A673 (cell line): ENCODE measurements at regions not wholly inside any gene's neighbourhood (a gene's known extent, or its start where the extent isn't known, plus 50 kb on each side); places are given as distances from the start of the nearest gene placed in this dataset.

Experiments used
- CTCF ChIP-seq: fragments of 300-800, 200-600 bp; sonication (generic); conservative IDR thresholded peaks from 2 replicates; pipeline ENCODE4 v1.5.1; 2017; ENCODE audit warnings: low read depth, mild to moderate bottlenecking, antibody characterized with exemption, low read length, moderate library complexity, mixed read lengths
- EZH2 ChIP-seq: fragments of 200-600 bp; sonication (generic); IDR thresholded peaks from 2 replicates; pipeline ENCODE4 v1.6.1; 2017; ENCODE audit warnings: borderline replicate concordance, low read depth, mild to moderate bottlenecking, mixed read lengths, antibody characterized with exemption, low read length; ENCODE audit not compliant: poor library complexity, severe bottlenecking

- no peak for TF ChIP-seq CTCF
- no peak for TF ChIP-seq EZH2
Measured at GRCh38 chr18:55699233-55699765, 111.3 kb upstream of the TCF4 start.
